NB4 (cell line): ENCODE measurements at regions not wholly inside any gene's neighbourhood (a gene's known extent, or its start where the extent isn't known, plus 50 kb on each side); places are given as distances from the start of the nearest gene placed in this dataset.

Experiments used
- DNase-seq: peaks from one replicate; pipeline ENCODE4 v3.0.0; 2010; ENCODE audit warnings: low read depth
- H3K4me3 ChIP-seq: one replicate; pipeline ENCODE4 v1.5.1; 2011; ENCODE audit warnings: mild to moderate bottlenecking, low read depth, low read length, moderate library complexity
- MYC ChIP-seq: IDR thresholded peaks from 2 replicates; pipeline ENCODE4 v1.6.1; 2011; ENCODE audit warnings: low read depth, low read length
- POLR2A ChIP-seq: IDR thresholded peaks from 2 replicates; pipeline ENCODE4 v1.6.1; 2011; ENCODE audit warnings: mild to moderate bottlenecking; ENCODE audit not compliant: insufficient read length; ENCODE audit errors: extremely low read depth
- TF ChIP-seq, protein P1 (sequence below): IDR thresholded peaks from 2 replicates; pipeline ENCODE4 v1.6.1; 2011; ENCODE audit warnings: low read depth, low read length
- TF ChIP-seq, protein P2 (sequence below): IDR thresholded peaks from one replicate; pipeline ENCODE4 v1.5.1; 2012; ENCODE audit warnings: low read depth, low read length

DNA sequence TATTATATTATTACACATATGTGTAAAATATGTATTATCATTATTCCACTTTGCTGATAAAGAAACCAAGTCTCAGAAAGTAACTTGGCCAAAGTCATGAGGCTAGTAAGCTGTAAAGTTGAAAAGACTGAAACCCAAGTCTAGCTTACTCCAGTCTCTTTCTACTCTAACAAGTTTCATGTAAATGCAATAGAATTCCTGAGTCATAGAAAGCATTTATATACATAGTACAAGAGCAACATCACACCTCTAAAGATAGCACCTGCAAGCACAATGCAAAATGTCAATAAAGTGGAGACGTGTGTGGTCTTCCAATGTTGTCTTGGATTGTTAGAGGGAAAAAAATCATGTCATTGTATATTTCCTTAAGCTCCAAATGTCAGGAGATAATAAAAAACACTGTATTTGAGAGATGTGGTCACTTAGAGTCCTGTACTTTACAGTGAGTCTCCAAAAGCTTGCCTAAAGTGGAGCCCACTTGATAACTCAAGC, 430.3 kb upstream of the NRP1 start:
- no peak for DNase-seq
- H3K4me3 ChIP-seq: no peak overlapping the region
- no peak for TF ChIP-seq POLR2A

DNA sequence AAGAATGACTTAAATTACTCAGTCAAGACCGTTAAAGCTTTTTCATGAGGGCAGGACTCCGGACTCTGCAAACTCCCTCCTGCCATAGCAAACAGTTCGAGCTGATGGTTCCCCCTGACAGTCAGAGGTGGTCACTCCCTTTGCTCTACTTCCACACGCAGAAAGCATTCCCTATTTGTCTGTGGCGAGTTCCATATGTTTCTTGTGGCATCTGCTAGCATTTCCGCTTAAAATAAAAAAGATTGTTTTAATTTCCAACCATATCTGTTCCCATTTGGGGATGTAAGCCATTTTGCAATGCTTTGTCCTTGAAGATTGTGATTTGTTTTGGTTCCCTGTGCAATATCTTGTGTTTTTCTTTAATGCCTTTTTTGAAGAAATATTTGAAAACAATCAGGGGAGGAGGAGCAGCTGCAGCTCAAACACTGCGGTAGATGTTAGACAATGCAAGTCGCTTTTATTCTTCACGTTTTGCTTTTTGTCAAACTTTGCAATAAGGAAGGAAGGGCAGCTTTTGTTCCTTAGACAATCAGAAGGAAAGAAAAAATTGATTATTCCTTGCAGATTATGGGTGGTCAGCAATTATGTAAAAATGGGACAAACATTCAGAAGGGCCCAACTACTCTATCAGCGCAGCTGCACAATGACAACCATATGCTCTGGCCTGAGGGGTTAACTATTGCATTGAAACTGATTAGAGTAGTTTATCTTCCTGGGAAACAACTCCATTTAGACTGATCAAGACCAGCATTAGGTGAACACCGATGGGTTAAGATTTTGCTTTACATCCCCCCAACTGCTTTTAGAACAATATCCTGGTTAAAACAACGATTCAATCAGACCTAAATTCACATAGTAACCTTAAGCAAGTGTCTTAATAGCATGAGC, 425.8 kb upstream of the NRP1 start:
- TF ChIP-seq POLR2A: no peak
- TF ChIP-seq, protein P1, sequence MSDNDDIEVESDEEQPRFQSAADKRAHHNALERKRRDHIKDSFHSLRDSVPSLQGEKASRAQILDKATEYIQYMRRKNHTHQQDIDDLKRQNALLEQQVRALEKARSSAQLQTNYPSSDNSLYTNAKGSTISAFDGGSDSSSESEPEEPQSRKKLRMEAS: no peak
- no peak for TF ChIP-seq MYC
- TF ChIP-seq, protein P2, sequence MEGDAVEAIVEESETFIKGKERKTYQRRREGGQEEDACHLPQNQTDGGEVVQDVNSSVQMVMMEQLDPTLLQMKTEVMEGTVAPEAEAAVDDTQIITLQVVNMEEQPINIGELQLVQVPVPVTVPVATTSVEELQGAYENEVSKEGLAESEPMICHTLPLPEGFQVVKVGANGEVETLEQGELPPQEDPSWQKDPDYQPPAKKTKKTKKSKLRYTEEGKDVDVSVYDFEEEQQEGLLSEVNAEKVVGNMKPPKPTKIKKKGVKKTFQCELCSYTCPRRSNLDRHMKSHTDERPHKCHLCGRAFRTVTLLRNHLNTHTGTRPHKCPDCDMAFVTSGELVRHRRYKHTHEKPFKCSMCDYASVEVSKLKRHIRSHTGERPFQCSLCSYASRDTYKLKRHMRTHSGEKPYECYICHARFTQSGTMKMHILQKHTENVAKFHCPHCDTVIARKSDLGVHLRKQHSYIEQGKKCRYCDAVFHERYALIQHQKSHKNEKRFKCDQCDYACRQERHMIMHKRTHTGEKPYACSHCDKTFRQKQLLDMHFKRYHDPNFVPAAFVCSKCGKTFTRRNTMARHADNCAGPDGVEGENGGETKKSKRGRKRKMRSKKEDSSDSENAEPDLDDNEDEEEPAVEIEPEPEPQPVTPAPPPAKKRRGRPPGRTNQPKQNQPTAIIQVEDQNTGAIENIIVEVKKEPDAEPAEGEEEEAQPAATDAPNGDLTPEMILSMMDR: no peak
- no peak for DNase-seq
- no peak overlapping the region for H3K4me3 ChIP-seq

DNA sequence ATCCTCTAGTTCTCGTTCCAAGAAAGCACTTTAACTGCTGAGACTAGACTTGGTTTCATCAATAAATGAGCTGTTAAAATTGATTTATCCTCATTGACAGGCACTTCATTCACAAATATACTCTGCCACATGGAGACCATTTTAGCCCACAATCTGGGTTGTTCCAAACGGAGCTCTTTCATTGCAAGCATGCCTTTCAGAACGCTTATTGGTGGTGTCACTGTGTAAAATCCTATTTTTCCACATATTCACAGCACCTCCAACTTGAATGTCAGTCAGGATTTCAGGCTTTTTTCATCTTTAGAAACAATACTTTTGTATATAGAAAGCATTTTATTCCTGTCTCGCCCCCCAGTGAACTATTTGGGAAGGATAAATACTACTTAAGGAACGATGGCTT, 424.7 kb upstream of the NRP1 start:
- TF ChIP-seq MYC (no peak), POLR2A (no peak)
- TF ChIP-seq, protein P1: no peak
- TF ChIP-seq, protein P2: no peak
- DNase-seq: no peak
- H3K4me3 ChIP-seq: no peak overlapping the region

DNA sequence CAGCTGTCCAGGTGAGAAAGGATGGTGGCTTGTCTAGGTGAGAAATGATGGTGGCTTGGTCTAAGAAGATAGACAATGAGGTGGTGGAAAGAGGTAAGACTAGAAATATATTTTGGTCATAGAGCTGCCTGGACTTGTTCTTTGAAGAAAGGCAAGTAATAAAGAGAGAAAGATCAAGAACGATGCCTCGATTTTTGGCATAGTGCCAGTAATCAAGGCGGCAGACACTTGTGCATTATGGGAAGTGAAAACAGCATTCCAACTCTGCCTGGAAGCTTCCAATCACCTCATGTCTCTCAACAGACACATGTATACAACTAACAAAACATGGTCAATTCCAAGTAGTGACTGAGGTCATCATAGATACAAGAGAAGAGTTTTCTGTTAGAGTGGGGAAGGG, 423.8 kb upstream of the NRP1 start:
- no peak overlapping the region for H3K4me3 ChIP-seq
- TF ChIP-seq, protein P2: no peak
- no peak for TF ChIP-seq MYC
- TF ChIP-seq, protein P1: no peak
- no peak for TF ChIP-seq POLR2A
- no peak for DNase-seq

DNA sequence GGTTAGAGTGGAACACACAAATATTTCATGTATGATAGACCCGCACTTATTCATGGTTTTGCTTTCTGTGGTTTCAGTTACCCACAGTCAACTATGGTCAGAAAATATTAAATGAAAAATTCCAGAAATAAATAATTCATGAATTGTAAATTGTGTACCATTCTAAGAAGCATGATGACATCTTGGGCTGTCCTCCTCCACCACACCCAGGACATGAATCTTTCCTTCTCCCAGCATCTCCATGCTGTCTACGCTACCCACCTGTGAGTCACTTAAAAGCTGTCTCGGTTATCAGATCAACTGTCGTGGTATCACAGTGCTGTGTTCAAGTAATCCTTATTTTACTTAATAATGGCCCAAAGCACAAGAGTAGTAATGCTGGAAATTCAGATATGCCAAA, 419.6 kb upstream of the NRP1 start:
- TF ChIP-seq, protein P1: no peak
- TF ChIP-seq, protein P2: no peak
- TF ChIP-seq MYC: no peak
- TF ChIP-seq POLR2A: no peak
- H3K4me3 ChIP-seq: no peak overlapping the region
- no peak for DNase-seq

DNA sequence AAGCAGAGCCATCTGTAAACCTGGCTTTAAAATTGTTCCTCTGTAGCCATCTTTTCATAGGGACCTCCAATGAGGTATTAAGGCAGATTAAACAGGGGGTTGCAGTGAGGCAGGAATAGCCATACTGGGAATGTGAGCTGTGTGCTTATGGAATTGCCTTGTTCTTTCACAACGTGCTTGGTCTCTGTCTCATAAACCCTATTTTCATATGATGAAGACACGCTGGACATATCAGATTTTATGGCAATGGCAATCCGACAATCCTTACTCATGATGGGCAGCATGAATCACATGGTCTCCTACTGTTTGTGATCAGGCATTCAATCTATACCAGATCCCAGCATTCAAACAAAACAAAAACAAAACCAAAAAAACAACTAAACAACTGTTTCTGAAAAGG, 418.9 kb upstream of the NRP1 start:
- TF ChIP-seq MYC: no peak
- TF ChIP-seq POLR2A: no peak
- TF ChIP-seq, protein P2: no peak
- TF ChIP-seq, protein P1: no peak
- no peak overlapping the region for H3K4me3 ChIP-seq
- DNase-seq: no peak
